Adipocyte (in vitro differentiated cells): ENCODE measurements at regions not wholly inside any gene's neighbourhood (a gene's known extent, or its start where the extent isn't known, plus 50 kb on each side); places are given as distances from the start of the nearest gene placed in this dataset.

Source experiments
- DNase-seq: peaks from one replicate; pipeline ENCODE4 v3.0.0-alpha.2; 2015; ENCODE audit warnings: low read depth
- H3K27me3 ChIP-seq: replicated peaks from 2 replicates; pipeline ENCODE4 v1.7.0; 2013; ENCODE audit warnings: mild to moderate bottlenecking, low read length, moderate library complexity; ENCODE audit not compliant: control insufficient read depth, insufficient read depth
- H3K36me3 ChIP-seq: 2 replicates; pipeline ENCODE4 v1.7.0; 2013; ENCODE audit warnings: low read length, mild to moderate bottlenecking, moderate library complexity; ENCODE audit not compliant: control insufficient read depth, insufficient read depth, severe bottlenecking
- H3K4me1 ChIP-seq: 2 replicates; pipeline ENCODE4 v1.7.0; 2013; ENCODE audit warnings: mild to moderate bottlenecking, low read length, moderate library complexity; ENCODE audit not compliant: control insufficient read depth, insufficient read depth
- H3K4me3 ChIP-seq: 2 replicates; pipeline ENCODE4 v1.7.0; 2013; ENCODE audit warnings: mild to moderate bottlenecking, low read length, moderate library complexity
- H3K9ac ChIP-seq: 2 replicates; pipeline ENCODE4 v1.7.0; 2013; ENCODE audit warnings: mild to moderate bottlenecking, low read length, moderate library complexity
- H3K9me3 ChIP-seq: 2 replicates; pipeline ENCODE4 v1.7.0; 2013; ENCODE audit warnings: mild to moderate bottlenecking, low read length, moderate library complexity; ENCODE audit not compliant: control insufficient read depth

DNA sequence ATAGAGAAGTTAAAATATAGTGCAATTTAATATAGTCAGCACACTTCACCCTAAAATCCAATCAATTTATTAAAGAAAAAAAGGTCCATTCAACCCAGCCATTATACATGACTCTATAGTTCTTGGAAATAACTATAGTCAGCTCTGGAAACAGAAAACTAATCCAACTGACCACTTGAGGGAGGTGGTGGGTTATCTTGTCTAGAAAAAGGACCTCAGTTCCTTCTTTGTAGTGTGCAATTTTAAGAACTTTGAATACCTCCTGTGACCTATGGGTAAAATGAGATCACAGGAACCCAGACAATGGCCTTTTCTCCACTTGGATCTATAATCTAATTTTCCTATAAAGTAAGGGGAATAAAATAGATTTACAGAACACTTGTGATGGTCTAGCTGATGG lies 163.6 kb upstream of the CENPW start:
- Histone ChIP-seq H3K9ac (no peak overlapping the region), H3K4me3 (no peak overlapping the region), H3K4me1 (peaks cover 18% of the 10 kb centered on the region), H3K9me3 (no peaks in the 10 kb centered on the region), H3K27me3 (no peaks in the 10 kb centered on the region), H3K36me3 (no peaks in the 10 kb centered on the region)
- DNase-seq: peak; percentile 19

DNA sequence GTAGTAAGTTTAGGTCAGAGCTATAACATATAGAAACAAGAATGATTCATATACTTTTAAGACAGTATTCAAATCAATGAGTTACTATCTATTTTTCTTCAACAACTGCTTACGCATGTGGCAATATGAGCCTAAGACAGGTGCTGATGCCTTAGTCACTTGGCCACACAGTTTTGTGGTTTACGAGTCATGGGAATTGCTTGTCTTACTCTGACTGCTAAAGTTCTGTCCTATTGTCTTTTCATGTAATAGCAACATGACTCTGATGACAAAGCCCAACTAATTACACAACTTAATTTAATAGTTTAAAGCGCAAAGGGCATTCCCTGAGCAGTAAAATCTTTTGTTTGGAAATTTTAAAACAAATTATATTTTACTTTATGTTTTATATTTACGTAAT lies 159.3 kb upstream of the CENPW start:
- no peaks in the 10 kb centered on the region for H3K9me3 ChIP-seq
- no peak overlapping the region for H3K4me3 ChIP-seq
- DNase-seq: peak; percentile 55
- no peaks in the 10 kb centered on the region for H3K27me3 ChIP-seq
- H3K36me3 ChIP-seq: no peaks in the 10 kb centered on the region
- H3K4me1 ChIP-seq: peaks cover 18% of the 10 kb centered on the region
- H3K9ac ChIP-seq: no peak overlapping the region

DNA sequence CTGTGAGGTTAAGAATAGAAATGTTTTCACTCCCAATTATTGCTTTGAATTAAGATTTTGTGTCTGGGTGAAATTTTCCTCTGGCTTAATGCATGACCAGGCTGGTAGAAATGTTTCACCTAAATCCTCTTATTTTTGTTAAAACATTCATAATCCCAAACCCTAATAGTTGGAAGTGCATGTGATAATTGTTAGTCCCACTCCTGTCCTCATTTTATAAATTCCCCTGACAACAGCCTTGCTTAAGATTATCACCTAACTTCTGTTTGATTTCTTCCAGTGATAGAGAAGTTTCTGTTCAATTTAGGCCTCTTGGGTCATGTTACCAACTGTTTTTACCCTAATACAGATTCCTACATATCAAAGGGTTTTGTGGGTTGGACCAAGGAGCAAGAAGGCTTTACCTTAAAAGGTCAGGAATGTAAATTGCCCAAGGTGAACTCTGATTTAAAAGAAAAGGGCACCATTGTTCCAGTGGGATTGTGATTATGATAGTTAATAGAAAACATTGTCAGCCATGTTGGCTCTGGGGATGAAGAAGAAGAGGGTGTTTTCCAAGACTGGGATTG lies 158.7 kb upstream of the CENPW start:
- H3K4me3 ChIP-seq: no peak overlapping the region
- H3K27me3 ChIP-seq: no peaks in the 10 kb centered on the region
- H3K9ac ChIP-seq: no peak overlapping the region
- no peaks in the 10 kb centered on the region for H3K9me3 ChIP-seq
- no peak for DNase-seq
- peaks cover 14% of the 10 kb centered on the region for H3K4me1 ChIP-seq
- H3K36me3 ChIP-seq: no peaks in the 10 kb centered on the region

DNA sequence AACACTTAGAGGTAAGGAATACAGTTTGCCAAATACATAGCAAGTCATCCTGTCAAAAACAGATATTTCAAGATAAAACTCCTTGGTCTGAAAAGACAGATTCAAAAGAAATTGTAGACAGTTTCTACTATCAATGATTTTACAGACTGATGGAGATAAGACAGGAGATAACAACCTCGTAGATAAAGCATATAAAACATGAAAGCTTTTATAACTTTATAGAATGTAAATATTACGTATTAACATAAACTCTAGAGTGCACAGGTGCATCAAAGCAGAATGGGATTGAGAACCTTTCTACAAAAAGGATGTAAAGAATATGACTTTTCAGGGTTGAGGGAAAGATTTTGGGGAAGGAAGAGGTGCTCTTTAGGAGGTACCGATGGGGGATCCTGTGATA lies 158.0 kb upstream of the CENPW start:
- no peak overlapping the region for H3K4me3 ChIP-seq

DNA sequence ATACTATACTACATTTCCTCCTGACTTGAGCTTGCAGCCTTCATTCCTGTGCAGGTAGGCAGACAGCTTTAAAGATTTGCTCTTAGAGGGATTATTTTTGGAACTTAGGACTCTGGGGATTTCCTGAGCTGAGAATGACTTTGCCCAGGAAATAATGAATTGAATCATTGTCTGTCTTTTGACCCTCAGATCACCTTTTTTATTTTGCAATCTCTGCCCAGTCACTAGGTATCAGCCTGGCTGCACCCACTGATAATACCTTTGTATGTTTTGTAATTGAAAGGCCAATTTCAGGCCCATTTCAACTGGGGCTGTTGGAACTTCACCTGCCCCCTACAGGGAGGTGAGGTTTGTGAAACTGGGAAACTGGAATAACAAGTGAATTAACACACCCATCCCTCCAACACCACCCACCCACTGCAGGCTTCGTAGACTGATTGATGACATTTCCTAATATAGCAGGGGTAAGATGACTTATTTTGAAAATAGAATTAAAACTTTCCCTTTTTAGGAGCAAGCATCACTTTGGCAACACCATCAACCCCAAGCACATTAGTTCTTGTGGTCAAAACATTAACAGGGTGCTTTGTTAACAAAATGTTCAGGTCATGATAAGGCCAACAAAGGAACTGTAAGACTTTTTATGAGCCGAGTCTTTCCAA lies 157.1 kb upstream of the CENPW start:
- no peak overlapping the region for H3K9ac ChIP-seq
- no peaks in the 10 kb centered on the region for H3K9me3 ChIP-seq
- H3K27me3 ChIP-seq: no peaks in the 10 kb centered on the region
- peaks cover 13% of the 10 kb centered on the region for H3K4me1 ChIP-seq
- no peak for DNase-seq
- H3K36me3 ChIP-seq: no peaks in the 10 kb centered on the region
- H3K4me3 ChIP-seq: no peak overlapping the region

More for the DNA sequence above, 158.0 kb upstream of the CENPW start:
- Histone ChIP-seq H3K36me3 (no peaks in the 10 kb centered on the region), H3K4me1 (peaks cover 9% of the 10 kb centered on the region), H3K9me3 (no peaks in the 10 kb centered on the region), H3K27me3 (no peaks in the 10 kb centered on the region), H3K9ac (no peak overlapping the region)
- no peak for DNase-seq

DNA sequence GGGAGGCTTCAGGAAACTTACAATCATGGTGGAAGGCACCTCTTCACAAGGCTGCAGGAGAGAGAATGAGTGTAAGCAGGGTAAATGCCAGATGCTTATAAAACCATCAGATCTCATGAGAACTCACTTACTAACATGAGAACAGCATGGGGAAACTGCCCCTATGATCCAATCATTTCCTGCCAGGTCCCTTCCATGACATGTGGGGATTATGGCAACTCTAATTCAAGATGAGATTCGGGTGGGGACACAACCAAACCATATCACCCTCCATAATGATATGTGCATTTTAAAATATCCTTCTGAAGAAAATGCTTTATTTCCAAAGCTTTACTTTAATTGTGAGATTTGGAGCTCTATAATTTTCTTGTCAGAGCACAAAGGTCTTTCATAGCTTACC lies 154.1 kb upstream of the CENPW start:
- Histone ChIP-seq H3K27me3 (no peaks in the 10 kb centered on the region), H3K4me3 (no peak overlapping the region), H3K4me1 (peaks cover 23% of the 10 kb centered on the region), H3K9me3 (no peaks in the 10 kb centered on the region), H3K9ac (no peak overlapping the region), H3K36me3 (no peaks in the 10 kb centered on the region)
- DNase-seq: no peak

DNA sequence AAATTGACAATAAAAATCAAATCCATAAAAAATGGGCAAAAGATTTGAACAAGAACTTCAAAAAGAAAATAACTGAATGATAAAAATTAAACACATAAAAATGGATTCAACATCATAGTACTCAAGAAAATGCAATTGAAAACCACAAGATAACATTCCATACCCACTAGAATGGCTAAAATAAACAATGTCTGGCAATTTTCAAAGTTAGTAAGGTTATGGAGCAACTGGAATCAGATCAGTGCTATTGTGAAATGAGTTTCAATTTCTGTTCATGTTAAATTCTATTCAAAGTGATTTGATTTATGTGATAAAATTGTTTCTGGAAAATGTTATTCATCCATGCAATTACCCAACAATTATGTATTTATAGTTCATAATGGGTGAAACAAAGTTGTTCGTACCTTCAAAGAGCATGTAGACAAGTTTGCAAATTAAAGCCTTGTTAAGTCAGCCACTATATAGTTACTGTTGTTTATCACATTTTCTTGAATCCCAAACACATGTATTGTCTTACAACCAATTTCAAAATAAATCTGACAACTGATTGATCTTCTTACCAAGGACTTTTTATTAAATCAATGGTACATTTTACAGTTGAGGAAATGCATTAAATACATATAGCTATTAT lies 151.5 kb upstream of the CENPW start:
- peak overlapping the region; percentile 38 for H3K4me3 ChIP-seq
- no peaks in the 10 kb centered on the region for H3K36me3 ChIP-seq
- DNase-seq: peak; percentile 89
- H3K27me3 ChIP-seq: no peaks in the 10 kb centered on the region
- H3K9me3 ChIP-seq: peaks cover 8% of the 10 kb centered on the region
- peaks cover 20% of the 10 kb centered on the region for H3K4me1 ChIP-seq
- H3K9ac ChIP-seq: no peak overlapping the region

DNA sequence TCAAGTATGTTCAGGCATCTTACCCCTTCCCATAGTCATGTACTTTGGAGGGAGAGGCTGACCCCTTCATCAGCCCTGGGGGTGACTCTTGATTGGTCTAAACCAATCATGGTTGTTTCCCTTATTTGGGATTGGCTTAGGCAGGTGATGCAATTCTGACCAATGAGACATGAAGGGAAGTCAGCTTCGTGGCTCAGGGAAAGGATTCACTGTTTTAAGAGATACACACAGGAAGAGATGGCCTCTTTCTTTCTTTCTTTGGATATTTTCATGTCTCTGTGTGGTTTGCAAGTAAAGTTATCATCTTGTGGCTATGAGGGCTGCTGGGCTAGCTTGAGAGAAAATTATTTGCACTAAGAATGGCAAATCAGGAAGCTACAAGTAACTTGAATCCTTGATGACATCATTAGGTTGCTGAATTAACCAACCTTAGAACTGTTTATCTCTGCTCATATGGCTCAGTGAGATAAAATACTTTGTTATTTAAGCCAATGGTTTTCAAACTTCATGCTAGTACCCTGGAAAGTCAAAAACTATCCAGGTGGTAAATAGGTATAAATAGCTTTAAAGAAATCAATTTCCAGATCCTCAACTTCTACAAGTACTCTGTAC lies 144.2 kb upstream of the CENPW start:
- Histone ChIP-seq H3K4me1 (peaks cover 3% of the 10 kb centered on the region), H3K4me3 (no peak overlapping the region), H3K27me3 (no peaks in the 10 kb centered on the region), H3K9me3 (peaks cover 8% of the 10 kb centered on the region), H3K36me3 (no peaks in the 10 kb centered on the region), H3K9ac (no peak overlapping the region)
- no peak for DNase-seq

DNA sequence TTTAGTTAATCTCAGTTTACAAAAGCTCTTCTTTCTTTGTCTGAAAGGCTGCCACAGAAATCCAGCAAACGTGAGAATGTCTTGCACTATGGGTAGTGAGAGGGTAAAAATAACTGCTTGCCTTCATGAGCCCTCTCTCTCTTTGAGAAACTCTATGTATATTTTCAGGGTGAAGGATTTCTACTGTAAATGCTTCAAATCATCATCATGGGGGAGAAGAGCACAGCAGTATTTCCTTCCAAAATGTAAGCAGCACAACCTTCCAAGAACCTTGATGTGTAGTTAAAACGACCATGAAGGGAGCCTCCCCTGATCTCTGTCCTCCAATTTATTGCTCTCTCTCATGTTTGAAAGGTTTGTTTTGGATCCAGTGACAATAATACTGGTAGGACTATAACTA lies 141.3 kb upstream of the CENPW start:
- no peaks in the 10 kb centered on the region for H3K4me1 ChIP-seq
- no peak for DNase-seq
- no peaks in the 10 kb centered on the region for H3K9me3 ChIP-seq
- no peaks in the 10 kb centered on the region for H3K36me3 ChIP-seq
- no peak overlapping the region for H3K4me3 ChIP-seq
- H3K27me3 ChIP-seq: no peaks in the 10 kb centered on the region
- no peak overlapping the region for H3K9ac ChIP-seq

DNA sequence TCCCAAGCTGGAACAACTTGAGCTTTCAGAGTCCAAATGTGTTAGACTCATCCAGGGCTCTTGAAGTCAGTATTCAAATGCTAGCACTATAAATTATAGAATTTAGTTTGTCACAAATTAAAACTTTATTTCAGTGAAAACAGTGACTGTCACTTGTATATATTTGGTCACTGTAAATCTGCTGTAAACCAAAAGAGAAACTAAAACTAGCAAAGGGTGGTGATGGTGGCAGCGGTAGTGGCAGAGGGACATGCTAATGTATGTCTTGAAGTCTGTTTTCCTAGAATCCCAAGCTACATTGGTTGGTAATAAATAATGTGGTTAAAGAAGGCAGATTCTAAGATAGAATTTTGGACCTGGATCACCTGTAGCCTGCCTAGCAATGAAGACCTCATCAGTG lies 140.4 kb upstream of the CENPW start:
- no peak for DNase-seq
- Histone ChIP-seq H3K36me3 (no peaks in the 10 kb centered on the region), H3K27me3 (no peaks in the 10 kb centered on the region), H3K9me3 (no peaks in the 10 kb centered on the region), H3K4me1 (no peaks in the 10 kb centered on the region), H3K9ac (no peak overlapping the region), H3K4me3 (no peak overlapping the region)

DNA sequence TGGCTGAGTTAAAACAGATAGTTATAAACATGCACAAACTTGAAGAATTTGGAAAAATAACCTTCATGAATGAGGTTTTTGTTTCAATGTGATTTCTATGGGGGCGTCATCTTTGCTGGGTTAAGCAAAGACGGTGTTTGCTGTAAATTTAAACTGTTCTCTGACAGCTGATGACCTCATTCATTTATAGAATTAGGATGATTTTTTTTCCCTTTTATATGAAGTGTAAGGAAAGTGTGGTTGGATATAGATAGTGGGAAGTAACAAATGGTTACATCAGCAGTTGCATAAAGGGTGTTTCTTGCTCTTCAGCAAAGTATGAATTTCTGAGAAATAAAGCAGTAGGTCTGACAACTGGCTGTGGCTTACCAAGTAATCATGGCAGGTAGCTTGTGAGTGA lies 137.2 kb upstream of the CENPW start:
- Histone ChIP-seq H3K4me3 (no peak overlapping the region), H3K36me3 (no peaks in the 10 kb centered on the region), H3K27me3 (no peaks in the 10 kb centered on the region), H3K9me3 (no peaks in the 10 kb centered on the region), H3K4me1 (no peaks in the 10 kb centered on the region), H3K9ac (no peak overlapping the region)
- no peak for DNase-seq
